SK-N-SH treated with all-trans-retinoic acid at 6 μM for 48 hours (cell line): ENCODE measurements at regions not wholly inside any gene's neighbourhood (a gene's known extent, or its start where the extent isn't known, plus 50 kb on each side); places are given as distances from the start of the nearest gene placed in this dataset.

ENCODE experiments used
- ATAC-seq: fragments of 200-7000 bp; cut with Tn5 transposase; 3 replicates; pipeline ENCODE4 v1.9.1; 2020; ENCODE audit warnings: mild to moderate bottlenecking, moderate library complexity
- ARNTL ChIP-seq: fragments of 450-650 bp; formaldehyde crosslinking; IDR thresholded peaks from 2 replicates; pipeline ENCODE4 v1.5.0; 2020; ENCODE audit warnings: low read depth, mild to moderate bottlenecking, moderate library complexity, borderline replicate concordance
- BACH2 ChIP-seq: fragments of 250-450 bp; sonication (Bioruptor Pico); IDR thresholded peaks from 2 replicates; pipeline ENCODE4 v1.9.0; 2021; ENCODE audit warnings: mild to moderate bottlenecking, borderline replicate concordance
- CSDC2 ChIP-seq: fragments of 250-450 bp; sonication (Bioruptor Pico); IDR thresholded peaks from 2 replicates; pipeline ENCODE4 v1.5.0; 2020; ENCODE audit warnings: mild to moderate bottlenecking, moderate library complexity
- ESRRG ChIP-seq: fragments of 250-450 bp; sonication (Bioruptor Pico); IDR thresholded peaks from 2 replicates; pipeline ENCODE4 v1.6.1; 2021; ENCODE audit warnings: mild to moderate bottlenecking
- GLIS3 ChIP-seq: fragments of 250-450 bp; sonication (Bioruptor Pico); IDR thresholded peaks from 2 replicates; pipeline ENCODE4 v1.5.0; 2020; ENCODE audit warnings: mild to moderate bottlenecking, moderate library complexity
- ISL1 ChIP-seq: fragments of 250-450 bp; sonication (Bioruptor Pico); IDR thresholded peaks from 2 replicates; pipeline ENCODE4 v2.1.2; 2022; ENCODE audit warnings: mild to moderate bottlenecking, moderate library complexity
- OSR1 ChIP-seq: fragments of 250-450 bp; sonication (Bioruptor Pico); IDR thresholded peaks from 2 replicates; pipeline ENCODE4 v1.8.0; 2022; ENCODE audit warnings: moderate library complexity, mild to moderate bottlenecking, inconsistent platforms
- PPARA ChIP-seq: fragments of 250-450 bp; sonication (Bioruptor Pico); IDR thresholded peaks from 2 replicates; pipeline ENCODE4 v1.5.0; 2020; ENCODE audit warnings: mild to moderate bottlenecking, borderline replicate concordance
- SNAI2 ChIP-seq: fragments of 250-450 bp; sonication (Bioruptor Pico); IDR thresholded peaks from 2 replicates; pipeline ENCODE4 v1.5.0; 2020; ENCODE audit warnings: mild to moderate bottlenecking, moderate library complexity
- TCF4 ChIP-seq: fragments of 250-450 bp; sonication (Bioruptor Pico); IDR thresholded peaks from 2 replicates; pipeline ENCODE4 v1.8.0; 2021; ENCODE audit warnings: mild to moderate bottlenecking, moderate library complexity, borderline replicate concordance
- TOX ChIP-seq: fragments of 250-450 bp; sonication (Bioruptor Pico); IDR thresholded peaks from 2 replicates; pipeline ENCODE4 v1.8.0; 2021; ENCODE audit warnings: mild to moderate bottlenecking, moderate library complexity, borderline replicate concordance
- ZC3H10 ChIP-seq: fragments of 250-450 bp; sonication (Bioruptor Pico); IDR thresholded peaks from 2 replicates; pipeline ENCODE4 v1.5.1; 2021; ENCODE audit warnings: mild to moderate bottlenecking, moderate library complexity
- ZFP3 ChIP-seq: fragments of 250-450 bp; sonication (Bioruptor Pico); IDR thresholded peaks from 2 replicates; pipeline ENCODE4 v1.5.0; 2020; ENCODE audit warnings: mild to moderate bottlenecking, moderate library complexity
- ZNF565 ChIP-seq: fragments of 450-650 bp; formaldehyde crosslinking; conservative IDR thresholded peaks from 2 replicates; pipeline ENCODE4 v1.5.0; 2020; ENCODE audit warnings: low read depth, mild to moderate bottlenecking, moderate library complexity
- ZNF70 ChIP-seq: fragments of 450-650 bp; formaldehyde crosslinking; IDR thresholded peaks from 2 replicates; pipeline ENCODE4 v1.5.0; 2020; ENCODE audit warnings: mild to moderate bottlenecking, moderate library complexity
- ZNF8 ChIP-seq: fragments of 450-650 bp; formaldehyde crosslinking; IDR thresholded peaks from 2 replicates; pipeline ENCODE4 v1.5.0; 2020; ENCODE audit warnings: mild to moderate bottlenecking, moderate library complexity
- TF ChIP-seq, protein P1 (sequence below): fragments of 250-450 bp; sonication (Bioruptor Pico); IDR thresholded peaks from 2 replicates; pipeline ENCODE4 v1.5.1; 2020; ENCODE audit warnings: low read depth, mild to moderate bottlenecking, moderate library complexity
- TF ChIP-seq, protein P2 (sequence below): fragments of 250-450 bp; sonication (Bioruptor Pico); IDR thresholded peaks from 2 replicates; pipeline ENCODE4 v1.8.0; 2021; ENCODE audit warnings: low read depth, mild to moderate bottlenecking, moderate library complexity, borderline replicate concordance
- TF ChIP-seq, protein P3 (sequence below): fragments of 250-450 bp; sonication (Bioruptor Pico); IDR thresholded peaks from 2 replicates; pipeline ENCODE4 v1.5.1; 2021; ENCODE audit warnings: mild to moderate bottlenecking, moderate library complexity
- TF ChIP-seq, protein P4 (sequence below): fragments of 250-450 bp; sonication (Bioruptor Pico); IDR thresholded peaks from 2 replicates; pipeline ENCODE4 v1.8.0; 2020; ENCODE audit warnings: mild to moderate bottlenecking, moderate library complexity, borderline replicate concordance
- TF ChIP-seq, protein P5 (sequence below): fragments of 250-450 bp; sonication (Bioruptor Pico); IDR thresholded peaks from 2 replicates; pipeline ENCODE4 v1.5.0; 2020; ENCODE audit warnings: mild to moderate bottlenecking, moderate library complexity

DNA sequence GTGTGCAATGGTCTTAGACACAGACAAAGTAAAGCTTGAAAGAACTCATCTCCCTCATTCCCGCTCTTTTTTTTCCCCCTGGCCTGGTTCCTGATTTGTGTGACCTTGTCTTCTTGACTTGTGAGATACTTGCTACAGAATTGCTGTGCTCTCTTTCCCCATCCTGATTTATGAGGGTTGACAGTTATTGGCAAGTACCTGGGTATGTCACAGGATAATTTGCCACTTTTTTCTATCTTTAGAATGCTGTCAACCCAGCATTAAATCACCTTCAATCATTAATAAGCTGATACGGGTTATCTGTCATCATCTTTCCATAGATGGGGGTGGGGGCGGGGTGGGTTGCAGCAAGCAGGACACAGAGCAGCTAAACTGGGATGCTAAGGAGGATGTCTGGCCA, 144.4 kb upstream of the PRICKLE1 start:
- no peak for ATAC-seq
- TF ChIP-seq PPARA (CRISPR knock-in tag), result no peak
- TF ChIP-seq ZNF565, result no peak
- TF ChIP-seq ZNF70 (CRISPR knock-in tag), result no peak
- TF ChIP-seq ARNTL (CRISPR knock-in tag), result no peak
- TF ChIP-seq TOX (CRISPR knock-in tag), result no peak
- TF ChIP-seq ZNF8 (CRISPR knock-in tag), result no peak
- TF ChIP-seq OSR1 (CRISPR knock-in tag), result no peak
- no peak for TF ChIP-seq GLIS3 (CRISPR knock-in tag)
- TF ChIP-seq, protein P1, sequence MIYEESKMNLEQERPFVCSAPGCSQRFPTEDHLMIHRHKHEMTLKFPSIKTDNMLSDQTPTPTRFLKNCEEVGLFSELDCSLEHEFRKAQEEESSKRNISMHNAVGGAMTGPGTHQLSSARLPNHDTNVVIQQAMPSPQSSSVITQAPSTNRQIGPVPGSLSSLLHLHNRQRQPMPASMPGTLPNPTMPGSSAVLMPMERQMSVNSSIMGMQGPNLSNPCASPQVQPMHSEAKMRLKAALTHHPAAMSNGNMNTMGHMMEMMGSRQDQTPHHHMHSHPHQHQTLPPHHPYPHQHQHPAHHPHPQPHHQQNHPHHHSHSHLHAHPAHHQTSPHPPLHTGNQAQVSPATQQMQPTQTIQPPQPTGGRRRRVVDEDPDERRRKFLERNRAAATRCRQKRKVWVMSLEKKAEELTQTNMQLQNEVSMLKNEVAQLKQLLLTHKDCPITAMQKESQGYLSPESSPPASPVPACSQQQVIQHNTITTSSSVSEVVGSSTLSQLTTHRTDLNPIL (CRISPR knock-in tag), result no peak
- TF ChIP-seq ISL1, result no peak
- no peak for TF ChIP-seq TCF4 (CRISPR knock-in tag)
- TF ChIP-seq, protein P2, sequence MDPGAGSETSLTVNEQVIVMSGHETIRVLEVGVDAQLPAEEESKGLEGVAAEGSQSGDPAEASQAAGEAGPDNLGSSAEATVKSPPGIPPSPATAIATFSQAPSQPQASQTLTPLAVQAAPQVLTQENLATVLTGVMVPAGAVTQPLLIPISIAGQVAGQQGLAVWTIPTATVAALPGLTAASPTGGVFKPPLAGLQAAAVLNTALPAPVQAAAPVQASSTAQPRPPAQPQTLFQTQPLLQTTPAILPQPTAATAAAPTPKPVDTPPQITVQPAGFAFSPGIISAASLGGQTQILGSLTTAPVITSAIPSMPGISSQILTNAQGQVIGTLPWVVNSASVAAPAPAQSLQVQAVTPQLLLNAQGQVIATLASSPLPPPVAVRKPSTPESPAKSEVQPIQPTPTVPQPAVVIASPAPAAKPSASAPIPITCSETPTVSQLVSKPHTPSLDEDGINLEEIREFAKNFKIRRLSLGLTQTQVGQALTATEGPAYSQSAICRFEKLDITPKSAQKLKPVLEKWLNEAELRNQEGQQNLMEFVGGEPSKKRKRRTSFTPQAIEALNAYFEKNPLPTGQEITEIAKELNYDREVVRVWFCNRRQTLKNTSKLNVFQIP (CRISPR knock-in tag), result no peak
- TF ChIP-seq ESRRG (CRISPR knock-in tag), result no peak
- no peak for TF ChIP-seq SNAI2
- TF ChIP-seq, protein P3, sequence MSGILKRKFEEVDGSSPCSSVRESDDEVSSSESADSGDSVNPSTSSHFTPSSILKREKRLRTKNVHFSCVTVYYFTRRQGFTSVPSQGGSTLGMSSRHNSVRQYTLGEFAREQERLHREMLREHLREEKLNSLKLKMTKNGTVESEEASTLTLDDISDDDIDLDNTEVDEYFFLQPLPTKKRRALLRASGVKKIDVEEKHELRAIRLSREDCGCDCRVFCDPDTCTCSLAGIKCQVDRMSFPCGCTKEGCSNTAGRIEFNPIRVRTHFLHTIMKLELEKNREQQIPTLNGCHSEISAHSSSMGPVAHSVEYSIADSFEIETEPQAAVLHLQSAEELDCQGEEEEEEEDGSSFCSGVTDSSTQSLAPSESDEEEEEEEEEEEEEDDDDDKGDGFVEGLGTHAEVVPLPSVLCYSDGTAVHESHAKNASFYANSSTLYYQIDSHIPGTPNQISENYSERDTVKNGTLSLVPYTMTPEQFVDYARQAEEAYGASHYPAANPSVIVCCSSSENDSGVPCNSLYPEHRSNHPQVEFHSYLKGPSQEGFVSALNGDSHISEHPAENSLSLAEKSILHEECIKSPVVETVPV, result no peak
- TF ChIP-seq, all 23 proteins: peak for 0

GRCh38 chr12:42732908-42733411, 143.4 kb upstream of the PRICKLE1 start:
- TF ChIP-seq SNAI2 (no peak), ZNF565 (no peak), GLIS3 (CRISPR knock-in tag) (no peak), ZC3H10 (CRISPR knock-in tag) (no peak), CSDC2 (CRISPR knock-in tag) (no peak), TCF4 (CRISPR knock-in tag) (no peak), ZNF70 (CRISPR knock-in tag) (no peak), OSR1 (CRISPR knock-in tag) (no peak), BACH2 (CRISPR knock-in tag) (no peak), ZFP3 (CRISPR knock-in tag) (no peak), ARNTL (CRISPR knock-in tag) (no peak), ISL1 (no peak), TOX (CRISPR knock-in tag) (no peak), ZNF8 (CRISPR knock-in tag) (no peak)
- TF ChIP-seq, protein P4, sequence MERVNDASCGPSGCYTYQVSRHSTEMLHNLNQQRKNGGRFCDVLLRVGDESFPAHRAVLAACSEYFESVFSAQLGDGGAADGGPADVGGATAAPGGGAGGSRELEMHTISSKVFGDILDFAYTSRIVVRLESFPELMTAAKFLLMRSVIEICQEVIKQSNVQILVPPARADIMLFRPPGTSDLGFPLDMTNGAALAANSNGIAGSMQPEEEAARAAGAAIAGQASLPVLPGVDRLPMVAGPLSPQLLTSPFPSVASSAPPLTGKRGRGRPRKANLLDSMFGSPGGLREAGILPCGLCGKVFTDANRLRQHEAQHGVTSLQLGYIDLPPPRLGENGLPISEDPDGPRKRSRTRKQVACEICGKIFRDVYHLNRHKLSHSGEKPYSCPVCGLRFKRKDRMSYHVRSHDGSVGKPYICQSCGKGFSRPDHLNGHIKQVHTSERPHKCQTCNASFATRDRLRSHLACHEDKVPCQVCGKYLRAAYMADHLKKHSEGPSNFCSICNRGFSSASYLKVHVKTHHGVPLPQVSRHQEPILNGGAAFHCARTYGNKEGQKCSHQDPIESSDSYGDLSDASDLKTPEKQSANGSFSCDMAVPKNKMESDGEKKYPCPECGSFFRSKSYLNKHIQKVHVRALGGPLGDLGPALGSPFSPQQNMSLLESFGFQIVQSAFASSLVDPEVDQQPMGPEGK (CRISPR knock-in tag), result no peak
- TF ChIP-seq, protein P5, sequence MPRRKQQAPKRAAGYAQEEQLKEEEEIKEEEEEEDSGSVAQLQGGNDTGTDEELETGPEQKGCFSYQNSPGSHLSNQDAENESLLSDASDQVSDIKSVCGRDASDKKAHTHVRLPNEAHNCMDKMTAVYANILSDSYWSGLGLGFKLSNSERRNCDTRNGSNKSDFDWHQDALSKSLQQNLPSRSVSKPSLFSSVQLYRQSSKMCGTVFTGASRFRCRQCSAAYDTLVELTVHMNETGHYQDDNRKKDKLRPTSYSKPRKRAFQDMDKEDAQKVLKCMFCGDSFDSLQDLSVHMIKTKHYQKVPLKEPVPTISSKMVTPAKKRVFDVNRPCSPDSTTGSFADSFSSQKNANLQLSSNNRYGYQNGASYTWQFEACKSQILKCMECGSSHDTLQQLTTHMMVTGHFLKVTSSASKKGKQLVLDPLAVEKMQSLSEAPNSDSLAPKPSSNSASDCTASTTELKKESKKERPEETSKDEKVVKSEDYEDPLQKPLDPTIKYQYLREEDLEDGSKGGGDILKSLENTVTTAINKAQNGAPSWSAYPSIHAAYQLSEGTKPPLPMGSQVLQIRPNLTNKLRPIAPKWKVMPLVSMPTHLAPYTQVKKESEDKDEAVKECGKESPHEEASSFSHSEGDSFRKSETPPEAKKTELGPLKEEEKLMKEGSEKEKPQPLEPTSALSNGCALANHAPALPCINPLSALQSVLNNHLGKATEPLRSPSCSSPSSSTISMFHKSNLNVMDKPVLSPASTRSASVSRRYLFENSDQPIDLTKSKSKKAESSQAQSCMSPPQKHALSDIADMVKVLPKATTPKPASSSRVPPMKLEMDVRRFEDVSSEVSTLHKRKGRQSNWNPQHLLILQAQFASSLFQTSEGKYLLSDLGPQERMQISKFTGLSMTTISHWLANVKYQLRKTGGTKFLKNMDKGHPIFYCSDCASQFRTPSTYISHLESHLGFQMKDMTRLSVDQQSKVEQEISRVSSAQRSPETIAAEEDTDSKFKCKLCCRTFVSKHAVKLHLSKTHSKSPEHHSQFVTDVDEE (CRISPR knock-in tag), result no peak
- TF ChIP-seq, protein P2 (CRISPR knock-in tag), result no peak
- TF ChIP-seq, protein P1 (CRISPR knock-in tag), result no peak
- no peak for ATAC-seq
